ENCODE measurements at regions not wholly inside any gene's neighbourhood (a gene's known extent, or its start where the extent isn't known, plus 50 kb on each side); places are given as distances from the start of the nearest gene placed in this dataset.
"Not testable (repeated sequence)": the region's sequence is repeated elsewhere in the genome, so short reads cannot be mapped to it uniquely, and the experiment has no call there.

GRCh38 chr2:6143812-6144211, 451.6 kb downstream of the SOX11 start:
- no peak for DNase-seq

- DNase-seq: not testable (repeated sequence)
Observed at GRCh38 chr2:6147215-6147614, 455.0 kb downstream of the SOX11 start.

- DNase-seq: no peak
Observed at GRCh38 chr2:6148882-6149281, 456.7 kb downstream of the SOX11 start.

- DNase-seq: no peak
Observed at GRCh38 chr2:6159606-6160005, 467.4 kb downstream of the SOX11 start.

GRCh38 chr2:6163932-6164331, 471.7 kb downstream of the SOX11 start:
- no peak for DNase-seq

- DNase-seq: no peak
Observed at GRCh38 chr2:6164986-6165747, 473.0 kb downstream of the SOX11 start.

- DNase-seq: no peak
Observed at GRCh38 chr2:6167592-6168138, 475.5 kb downstream of the SOX11 start.

GRCh38 chr2:6168485-6168884, 476.3 kb downstream of the SOX11 start:
- DNase-seq: no peak

- DNase-seq: no peak
Observed at GRCh38 chr2:6171294-6171693, 479.1 kb downstream of the SOX11 start.

GRCh38 chr2:6177811-6178210, 485.6 kb downstream of the SOX11 start:
- no peak for DNase-seq

GRCh38 chr2:6181525-6181924, 489.3 kb downstream of the SOX11 start:
- no peak for DNase-seq

GRCh38 chr2:6181926-6182325, 489.7 kb downstream of the SOX11 start:
- no peak for DNase-seq

- no peak for DNase-seq
Observed at GRCh38 chr2:6183226-6183625, 491.0 kb downstream of the SOX11 start.

GRCh38 chr2:6184532-6185292, 492.5 kb downstream of the SOX11 start:
- DNase-seq: no peak

GRCh38 chr2:6186332-6187151, 494.4 kb downstream of the SOX11 start:
- DNase-seq: no peak

GRCh38 chr2:6196449-6196848, 504.3 kb downstream of the SOX11 start:
- DNase-seq: no peak

GRCh38 chr2:6198370-6198919, 506.3 kb downstream of the SOX11 start:
- DNase-seq: not testable (repeated sequence)

- DNase-seq: no peak
Observed at GRCh38 chr2:6202756-6203155, 510.6 kb downstream of the SOX11 start.

GRCh38 chr2:6203291-6203959, 511.2 kb downstream of the SOX11 start:
- DNase-seq: no peak

GRCh38 chr2:6206882-6207281, 514.7 kb downstream of the SOX11 start:
- no peak for DNase-seq

- DNase-seq: no peak
Observed at GRCh38 chr2:6211236-6211635, 519.1 kb downstream of the SOX11 start.

GRCh38 chr2:6212491-6212890, 520.3 kb downstream of the SOX11 start:
- no peak for DNase-seq
